GM12864 (cell line): ENCODE measurements at regions not wholly inside any gene's neighbourhood (a gene's known extent, or its start where the extent isn't known, plus 50 kb on each side); places are given as distances from the start of the nearest gene placed in this dataset.

ENCODE experiments used
- DNase-seq: peaks from one replicate; pipeline ENCODE4 v3.0.0-alpha.2; 2011; ENCODE audit warnings: low read depth
- H3K4me3 ChIP-seq: 2 replicates; pipeline ENCODE4 v1.5.1; 2011; ENCODE audit warnings: mild to moderate bottlenecking, low read depth, low read length, control low read depth
- CTCF ChIP-seq: IDR thresholded peaks from 2 replicates; pipeline ENCODE4 v1.5.1; 2011; ENCODE audit warnings: low read depth, mild to moderate bottlenecking, moderate library complexity, low read length, control low read depth, inconsistent platforms; ENCODE audit errors: missing control alignments

- no peak for TF ChIP-seq CTCF
- DNase-seq: no peak
- H3K4me3 ChIP-seq: no peak overlapping the region
These were observed 202.6 kb upstream of the PRPS1L1 start for GRCh38 chr7:18230271-18230670.

GRCh38 chr7:18231854-18232253 lies 204.2 kb upstream of the PRPS1L1 start:
- no peak overlapping the region for H3K4me3 ChIP-seq
- TF ChIP-seq CTCF: no peak
- no peak for DNase-seq

GRCh38 chr7:18234519-18234918 lies 206.9 kb upstream of the PRPS1L1 start:
- H3K4me3 ChIP-seq: no peak overlapping the region
- no peak for TF ChIP-seq CTCF
- no peak for DNase-seq

- no peak overlapping the region for H3K4me3 ChIP-seq
- no peak for DNase-seq
- no peak for TF ChIP-seq CTCF
These were observed 208.2 kb upstream of the PRPS1L1 start for GRCh38 chr7:18235819-18236218.

GRCh38 chr7:18239212-18239611 lies 211.6 kb upstream of the PRPS1L1 start:
- TF ChIP-seq CTCF: no peak
- no peak overlapping the region for H3K4me3 ChIP-seq

GRCh38 chr7:18241543-18242231 lies 214.0 kb upstream of the PRPS1L1 start:
- no peak for TF ChIP-seq CTCF
- DNase-seq: no peak
- no peak overlapping the region for H3K4me3 ChIP-seq

More at GRCh38 chr7:18239212-18239611, 211.6 kb upstream of the PRPS1L1 start:
- no peak for DNase-seq

- DNase-seq: no peak
- H3K4me3 ChIP-seq: no peak overlapping the region
- TF ChIP-seq CTCF: no peak
These were observed 216.1 kb upstream of the PRPS1L1 start for GRCh38 chr7:18243731-18244130.
